HG03280 (cell line): ENCODE measurements at regions not wholly inside any gene's neighbourhood (a gene's known extent, or its start where the extent isn't known, plus 50 kb on each side); places are given as distances from the start of the nearest gene placed in this dataset.
A peak's percentile ranks its signal among the peaks of the same experiment; 100 is the strongest.
"Not testable (repeated sequence)": the region's sequence is repeated elsewhere in the genome, so short reads cannot be mapped to it uniquely, and the experiment has no call there.

Experiments
- ATAC-seq: cut with Tn5 transposase; IDR thresholded peaks from one replicate; pipeline ENCODE4 v1.9.1; 2021; ENCODE audit warnings: mild to moderate bottlenecking, moderate library complexity; ENCODE audit not compliant: unreplicated experiment

GRCh38 chr7:113622796-113623195 is 296.0 kb downstream of the PPP1R3A start:
- ATAC-seq = no peak

- ATAC-seq = no peak
These were observed 308.2 kb downstream of the PPP1R3A start for GRCh38 chr7:113610572-113610971.

- no peak for ATAC-seq
These were observed 310.0 kb downstream of the PPP1R3A start for GRCh38 chr7:113608782-113609181.

GRCh38 chr7:113606325-113606724 is 312.5 kb downstream of the PPP1R3A start:
- no peak for ATAC-seq

GRCh38 chr7:113600428-113600827 is 318.4 kb downstream of the PPP1R3A start:
- not testable (repeated sequence) for ATAC-seq

GRCh38 chr7:113593455-113593854 is 325.4 kb downstream of the PPP1R3A start:
- not testable (repeated sequence) for ATAC-seq

GRCh38 chr7:113592924-113593323 is 325.9 kb downstream of the PPP1R3A start:
- not testable (repeated sequence) for ATAC-seq

GRCh38 chr7:113582471-113582870 is 336.3 kb downstream of the PPP1R3A start:
- ATAC-seq = no peak

GRCh38 chr7:113563257-113563656 is 355.6 kb downstream of the PPP1R3A start:
- not testable (repeated sequence) for ATAC-seq

GRCh38 chr7:113562801-113563200 is 356.0 kb downstream of the PPP1R3A start:
- ATAC-seq = no peak

- no peak for ATAC-seq
These were observed 356.6 kb downstream of the PPP1R3A start for GRCh38 chr7:113562242-113562641.

GRCh38 chr7:113561446-113561845 is 357.4 kb downstream of the PPP1R3A start:
- ATAC-seq = no peak

GRCh38 chr7:113550966-113551365 is 367.8 kb downstream of the PPP1R3A start:
- no peak for ATAC-seq

- ATAC-seq = peak; percentile 71
These were observed 370.2 kb downstream of the PPP1R3A start for GRCh38 chr7:113548561-113548960.

- ATAC-seq = peak; percentile 56
These were observed 370.7 kb downstream of the PPP1R3A start for GRCh38 chr7:113548137-113548536.

GRCh38 chr7:113521468-113521867 is 397.3 kb downstream of the PPP1R3A start:
- ATAC-seq = no peak

GRCh38 chr7:113519472-113519871 is 399.3 kb downstream of the PPP1R3A start:
- ATAC-seq = no peak

- ATAC-seq = no peak
These were observed 386.3 kb upstream of the SMIM30 start for GRCh38 chr7:113504691-113505090.

- no peak for ATAC-seq
These were observed 385.8 kb upstream of the SMIM30 start for GRCh38 chr7:113504142-113504541.

- ATAC-seq = not testable (repeated sequence)
These were observed 378.2 kb upstream of the SMIM30 start for GRCh38 chr7:113496586-113496985.

GRCh38 chr7:113494797-113495566 is 376.6 kb upstream of the SMIM30 start:
- ATAC-seq = not testable (repeated sequence)

GRCh38 chr7:113491305-113491704 is 373.0 kb upstream of the SMIM30 start:
- ATAC-seq = no peak
